HG02798 (cell line): ENCODE measurements at regions not wholly inside any gene's neighbourhood (a gene's known extent, or its start where the extent isn't known, plus 50 kb on each side); places are given as distances from the start of the nearest gene placed in this dataset.

ENCODE experiments used
- ATAC-seq: cut with Tn5 transposase; IDR thresholded peaks from one replicate; pipeline ENCODE4 v1.9.1; 2021; ENCODE audit warnings: mild to moderate bottlenecking; ENCODE audit not compliant: unreplicated experiment, poor library complexity

- ATAC-seq = no peak
Measured at GRCh38 chr6:12379181-12379580, 89.0 kb downstream of the EDN1 start.

GRCh38 chr6:12381587-12381986 is 91.4 kb downstream of the EDN1 start:
- ATAC-seq = no peak

- ATAC-seq = peak; percentile 94
Measured at GRCh38 chr6:12383448-12383847, 93.3 kb downstream of the EDN1 start.

- ATAC-seq = no peak
Measured at GRCh38 chr6:12384357-12384912, 94.3 kb downstream of the EDN1 start.

GRCh38 chr6:12385316-12385715 is 95.2 kb downstream of the EDN1 start:
- ATAC-seq = no peak

- ATAC-seq = no peak
Measured at GRCh38 chr6:12386816-12387215, 96.7 kb downstream of the EDN1 start.

GRCh38 chr6:12391472-12391871 is 101.3 kb downstream of the EDN1 start:
- no peak for ATAC-seq

GRCh38 chr6:12392490-12392889 is 102.3 kb downstream of the EDN1 start:
- ATAC-seq = no peak

GRCh38 chr6:12393100-12393499 is 102.9 kb downstream of the EDN1 start:
- no peak for ATAC-seq

- ATAC-seq = no peak
Measured at GRCh38 chr6:12394170-12394569, 104.0 kb downstream of the EDN1 start.

GRCh38 chr6:12395898-12396297 is 105.7 kb downstream of the EDN1 start:
- no peak for ATAC-seq

- no peak for ATAC-seq
Measured at GRCh38 chr6:12401200-12401599, 111.0 kb downstream of the EDN1 start.

GRCh38 chr6:12403201-12403826 is 113.2 kb downstream of the EDN1 start:
- ATAC-seq = no peak

- ATAC-seq = no peak
Measured at GRCh38 chr6:12403947-12404647, 113.9 kb downstream of the EDN1 start.

GRCh38 chr6:12404651-12405050 is 114.5 kb downstream of the EDN1 start:
- no peak for ATAC-seq

GRCh38 chr6:12408752-12409151 is 118.6 kb downstream of the EDN1 start:
- no peak for ATAC-seq

- ATAC-seq = no peak
Measured at GRCh38 chr6:12410946-12411345, 120.8 kb downstream of the EDN1 start.

GRCh38 chr6:12414096-12414675 is 124.0 kb downstream of the EDN1 start:
- ATAC-seq = no peak

GRCh38 chr6:12415980-12416598 is 125.9 kb downstream of the EDN1 start:
- ATAC-seq = no peak

- ATAC-seq = no peak
Measured at GRCh38 chr6:12417191-12417590, 127.0 kb downstream of the EDN1 start.

GRCh38 chr6:12418946-12419345 is 128.8 kb downstream of the EDN1 start:
- no peak for ATAC-seq
